GM12878 (cell line): ENCODE measurements at regions not wholly inside any gene's neighbourhood (a gene's known extent, or its start where the extent isn't known, plus 50 kb on each side); places are given as distances from the start of the nearest gene placed in this dataset.

Experiments used
- ATAC-seq: fragments of 200-7000 bp; cut with Tn5 transposase; 3 replicates; pipeline ENCODE4 v1.9.1; 2020; ENCODE audit warnings: mild to moderate bottlenecking, moderate library complexity
- BruUV-seq: library from RNA; stranded (reverse); fragments of 400-500 nt; replicated peaks from 2 replicates; lab custom pipeline; 2021; lab: Mats Ljungman, UMichigan
- CTCF ChIA-PET: fragments of 300-600 bp; sonication (Branson Sonifier 250); formaldehyde crosslinking; extraction: SDS; loops from one replicate; lab custom pipeline; 2021; ENCODE audit warnings: inconsistent platforms; lab: Yijun Ruan, JAX
- POLR2A ChIA-PET: fragments of 350-600 bp; formaldehyde crosslinking; extraction: SDS; loops from one replicate; lab custom pipeline; 2021; ENCODE audit warnings: inconsistent platforms; lab: Charles Lee
- RAD21 ChIA-PET: fragments of 300-600 bp; sonication (Branson Sonifier 250); formaldehyde crosslinking; loops from one replicate; lab custom pipeline; 2023; ENCODE audit warnings: antibody characterized with exemption; ENCODE audit not compliant: unreplicated experiment; lab: Charles Lee
- SMC1A ChIA-PET: fragments of 300-600 bp; sonication (Branson Sonifier 250); formaldehyde crosslinking; loops from one replicate; lab custom pipeline; 2023; ENCODE audit not compliant: unreplicated experiment, uncharacterized antibody; lab: Charles Lee
- DNase-seq: peaks from one replicate; pipeline ENCODE4 v3.0.0-alpha.2; 2011; ENCODE audit warnings: low read depth, low spot score
- FAIRE-seq: peaks from 3 replicates; lab custom pipeline; 2011; peaks lifted over from hg19 to GRCh38; lab: Jason Lieb, UNC
- H2AFZ ChIP-seq: 2 replicates; pipeline ENCODE4 v1.6.0; 2011; ENCODE audit warnings: low read depth, low read length, control low read depth; ENCODE audit not compliant: control insufficient read depth
- H3K27ac ChIP-seq: 2 replicates; pipeline ENCODE4 v1.5.1; 2011; ENCODE audit warnings: control low read depth; ENCODE audit not compliant: control insufficient read depth, insufficient read depth
- H3K27me3 ChIP-seq, 2 experiments: replicated peaks in 1 of 2; 2 replicates each; pipeline versions ENCODE4 v1.6.0 to v1.6.1; 2011; ENCODE audit warnings: low read length in 1 of 2; ENCODE audit not compliant: control insufficient read depth in 2 of 2, insufficient read depth in 2 of 2
- H3K36me3 ChIP-seq, 2 experiments: 2 replicates each; pipeline ENCODE4 v1.5.1; 2011; ENCODE audit warnings: low read length in 1 of 2; ENCODE audit not compliant: control insufficient read depth in 2 of 2, insufficient read depth in 2 of 2
- H3K4me1 ChIP-seq: 2 replicates; pipeline ENCODE4 v1.6.1; 2011; ENCODE audit warnings: mild to moderate bottlenecking, low read length, moderate library complexity, mixed read lengths; ENCODE audit not compliant: control insufficient read depth, insufficient read depth
- H3K4me2 ChIP-seq: 2 replicates; pipeline ENCODE4 v1.6.0; 2011; ENCODE audit warnings: control low read depth; ENCODE audit not compliant: control insufficient read depth, insufficient read depth
- H3K4me3 ChIP-seq: fragments of 200-600 bp; sonication (generic); 2 replicates; pipeline ENCODE4 v1.5.1; 2016
- H3K79me2 ChIP-seq: 2 replicates; pipeline ENCODE4 v1.6.0; 2011; ENCODE audit warnings: low read length; ENCODE audit not compliant: control insufficient read depth, insufficient read depth
- H3K9ac ChIP-seq: 2 replicates; pipeline ENCODE4 v1.8.0; 2011; ENCODE audit warnings: low read length, control low read depth, mixed read lengths; ENCODE audit not compliant: control insufficient read depth, insufficient read depth
- H3K9me3 ChIP-seq: replicated peaks from 3 replicates; pipeline ENCODE4 v1.5.1; 2011; ENCODE audit warnings: mild to moderate bottlenecking, low read length; ENCODE audit not compliant: control insufficient read depth, insufficient read depth
- H4K20me1 ChIP-seq: 2 replicates; pipeline ENCODE4 v1.6.0; 2011; ENCODE audit not compliant: control insufficient read depth, insufficient read depth
- ASH2L ChIP-seq: fragments of 300-600, 200-600 bp; sonication (generic); IDR thresholded peaks from 2 replicates; pipeline ENCODE4 v1.6.1; 2017; ENCODE audit warnings: low read depth, mild to moderate bottlenecking, borderline replicate concordance
- CEBPZ ChIP-seq: fragments of 150-350 bp; IDR thresholded peaks from 2 replicates; pipeline ENCODE4 v1.6.1; 2016; ENCODE audit warnings: low read depth, low read length
- EGR1 ChIP-seq, 2 experiments: IDR thresholded peaks; 1 replicate in 1 of 2; 2 replicates in 1 of 2; pipeline ENCODE4 v1.6.1; 2011 to 2012; ENCODE audit warnings: low read depth in 2 of 2, low read length in 2 of 2, borderline replicate concordance in 1 of 2, mild to moderate bottlenecking in 1 of 2, moderate library complexity in 1 of 2
- ETV6 ChIP-seq, 2 experiments: fragments of 450-650 bp in 1 of 2; IDR thresholded peaks in 1 of 2; conservative IDR thresholded peaks in 1 of 2; 2 replicates each; pipeline ENCODE4 v1.6.1; 2014; ENCODE audit warnings: antibody characterized with exemption in 1 of 2, borderline replicate concordance in 1 of 2, low read depth in 1 of 2, mild to moderate bottlenecking in 1 of 2, moderate library complexity in 1 of 2
- GABPA ChIP-seq: IDR thresholded peaks from 2 replicates; pipeline ENCODE4 v1.6.1; 2014; ENCODE audit warnings: antibody characterized with exemption, low read depth, mild to moderate bottlenecking, inconsistent platforms
- GATAD2B ChIP-seq: fragments of 450-650 bp; conservative IDR thresholded peaks from 2 replicates; pipeline ENCODE4 v1.6.1; 2017; ENCODE audit warnings: low read depth, mild to moderate bottlenecking, moderate library complexity
- IKZF1 ChIP-seq: fragments of 450-650 bp; conservative IDR thresholded peaks from 2 replicates; pipeline ENCODE4 v1.6.1; 2017; ENCODE audit warnings: antibody characterized with exemption, mild to moderate bottlenecking
- KAT2A ChIP-seq: conservative IDR thresholded peaks from 2 replicates; pipeline ENCODE4 v1.6.1; 2011; ENCODE audit warnings: low read depth, low read length; ENCODE audit not compliant: control insufficient read depth
- NFYB ChIP-seq: IDR thresholded peaks from 2 replicates; pipeline ENCODE4 v1.6.1; 2011; ENCODE audit warnings: low read depth, mild to moderate bottlenecking, low read length, improper control_type of control experiment, moderate library complexity; ENCODE audit not compliant: insufficient read depth
- PAX8 ChIP-seq: fragments of 450-650 bp; IDR thresholded peaks from 2 replicates; pipeline ENCODE4 v1.6.1; 2017; ENCODE audit warnings: mild to moderate bottlenecking, moderate library complexity
- ZNF207 ChIP-seq: fragments of 450-650 bp; IDR thresholded peaks from 2 replicates; pipeline ENCODE4 v1.6.1; 2014; ENCODE audit warnings: antibody characterized with exemption, mild to moderate bottlenecking, borderline replicate concordance
- ZNF384 ChIP-seq: IDR thresholded peaks from 2 replicates; pipeline ENCODE4 v1.6.1; 2012; ENCODE audit warnings: low read depth, mild to moderate bottlenecking, low read length, improper control_type of control experiment, borderline replicate concordance
- WGBS: methylation state at CpG from one replicate; pipeline ENCODE4 v1.1.6; 2016; ENCODE audit warnings: low lambda C conversion rate; ENCODE audit not compliant: insufficient replicate concordance, insufficient coverage; ENCODE audit errors: missing lambda C conversion rate; 5-methylcytosine and 5-hydroxymethylcytosine counted together
- in situ Hi-C: fragments of 300-500 bp; cut with MboI; formaldehyde crosslinking; loops from 9 replicates; pipeline ENCODE4 v1.14.3; 2018; ENCODE audit warnings: mixed read lengths
- intact Hi-C: fragments of 100-400 bp; cut with micrococcal nuclease; formaldehyde crosslinking; loops from one replicate; pipeline ENCODE4 v1.14.2; 2022; ENCODE audit not compliant: unreplicated experiment
- TF ChIP-seq, protein P1 (sequence below): fragments of 450-650 bp; IDR thresholded peaks from 2 replicates; pipeline ENCODE4 v1.6.1; 2016; ENCODE audit warnings: mild to moderate bottlenecking, moderate library complexity, borderline replicate concordance

- no peak for TF ChIP-seq EGR1 (IDR thresholded peaks at IDR 0.05; ENCODE audit: borderline replicate concordance in 1 of 2, low read depth in 2 of 2, low read length in 2 of 2)
- no peak for TF ChIP-seq NFYB
- TF ChIP-seq PAX8 = no peak
- TF ChIP-seq ASH2L = no peak
- TF ChIP-seq, all 136 proteins: peak for 0
Observed at GRCh38 chr6:157744102-157744601, 78.9 kb upstream of the SNX9 start (continued).

DNA sequence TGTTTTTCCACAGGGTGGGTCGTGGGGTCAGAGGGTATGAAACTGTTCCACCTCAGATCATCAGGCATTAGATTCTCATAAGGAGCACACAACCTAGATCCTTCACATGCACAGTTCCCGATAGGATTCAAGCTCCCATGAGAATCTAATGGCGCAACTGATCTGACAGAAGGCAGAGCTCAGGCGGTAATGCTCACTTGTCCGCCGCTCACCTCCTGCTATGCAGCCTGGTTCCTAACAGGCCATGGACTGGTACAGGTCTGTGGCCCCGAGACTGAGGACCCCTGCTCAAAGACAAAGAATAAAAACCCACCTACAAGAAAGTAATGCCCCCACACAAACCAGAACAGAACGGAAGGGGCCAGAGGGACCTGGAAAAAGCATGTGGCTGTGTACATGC, 76.1 kb upstream of the SNX9 start:
- ChIA-PET POLR2A (no interaction called here), CTCF (interaction anchor here (1.0 kb wide), 1 partner anchor 86 kb away, joined by 3 read pairs; no protein-coding TSS in a partner anchor)
- no TSS peak for BruUV-seq
- no peak for TF ChIP-seq KAT2A
- TF ChIP-seq CEBPZ = no peak
- no peak for TF ChIP-seq GABPA
- no peak for TF ChIP-seq GATAD2B
- TF ChIP-seq ZNF384 = no peak
- no peak for TF ChIP-seq IKZF1
- TF ChIP-seq ETV6 (conservative IDR thresholded peaks at IDR 0.05 in 1 of 2, IDR thresholded peaks at IDR 0.05 in 1 of 2; ENCODE audit: borderline replicate concordance in 1 of 2, low read depth in 1 of 2) = no peak
- TF ChIP-seq, protein P1, sequence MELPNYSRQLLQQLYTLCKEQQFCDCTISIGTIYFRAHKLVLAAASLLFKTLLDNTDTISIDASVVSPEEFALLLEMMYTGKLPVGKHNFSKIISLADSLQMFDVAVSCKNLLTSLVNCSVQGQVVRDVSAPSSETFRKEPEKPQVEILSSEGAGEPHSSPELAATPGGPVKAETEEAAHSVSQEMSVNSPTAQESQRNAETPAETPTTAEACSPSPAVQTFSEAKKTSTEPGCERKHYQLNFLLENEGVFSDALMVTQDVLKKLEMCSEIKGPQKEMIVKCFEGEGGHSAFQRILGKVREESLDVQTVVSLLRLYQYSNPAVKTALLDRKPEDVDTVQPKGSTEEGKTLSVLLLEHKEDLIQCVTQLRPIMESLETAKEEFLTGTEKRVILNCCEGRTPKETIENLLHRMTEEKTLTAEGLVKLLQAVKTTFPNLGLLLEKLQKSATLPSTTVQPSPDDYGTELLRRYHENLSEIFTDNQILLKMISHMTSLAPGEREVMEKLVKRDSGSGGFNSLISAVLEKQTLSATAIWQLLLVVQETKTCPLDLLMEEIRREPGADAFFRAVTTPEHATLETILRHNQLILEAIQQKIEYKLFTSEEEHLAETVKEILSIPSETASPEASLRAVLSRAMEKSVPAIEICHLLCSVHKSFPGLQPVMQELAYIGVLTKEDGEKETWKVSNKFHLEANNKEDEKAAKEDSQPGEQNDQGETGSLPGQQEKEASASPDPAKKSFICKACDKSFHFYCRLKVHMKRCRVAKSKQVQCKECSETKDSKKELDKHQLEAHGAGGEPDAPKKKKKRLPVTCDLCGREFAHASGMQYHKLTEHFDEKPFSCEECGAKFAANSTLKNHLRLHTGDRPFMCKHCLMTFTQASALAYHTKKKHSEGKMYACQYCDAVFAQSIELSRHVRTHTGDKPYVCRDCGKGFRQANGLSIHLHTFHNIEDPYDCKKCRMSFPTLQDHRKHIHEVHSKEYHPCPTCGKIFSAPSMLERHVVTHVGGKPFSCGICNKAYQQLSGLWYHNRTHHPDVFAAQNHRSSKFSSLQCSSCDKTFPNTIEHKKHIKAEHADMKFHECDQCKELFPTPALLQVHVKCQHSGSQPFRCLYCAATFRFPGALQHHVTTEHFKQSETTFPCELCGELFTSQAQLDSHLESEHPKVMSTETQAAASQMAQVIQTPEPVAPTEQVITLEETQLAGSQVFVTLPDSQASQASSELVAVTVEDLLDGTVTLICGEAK = no peak
- TF ChIP-seq ZNF207 = no peak

More for the DNA sequence above, 76.1 kb upstream of the SNX9 start:
- 62% methylated on average over 8 of the region's 8 CpGs for WGBS
- Histone ChIP-seq H4K20me1 (no peaks in the 10 kb centered on the region), H3K27ac (no peak overlapping the region), H3K4me2 (no peak overlapping the region), H2AFZ (no peak overlapping the region), H3K4me3 (no peak overlapping the region), H3K4me1 (no peaks in the 10 kb centered on the region), H3K36me3 (no peaks in the 10 kb centered on the region), H3K79me2 (no peaks in the 10 kb centered on the region), H3K27me3 (peaks cover 0 to 2% of the 10 kb centered on the region in 2 experiments; a peak in 3 of 4 replicates), H3K9ac (no peak overlapping the region), H3K9me3 (peaks cover 2% of the 10 kb centered on the region; the same call in 1 of the 3 replicates)
- ATAC-seq (no peak), DNase-seq (no peak), FAIRE-seq (no peak)
- in situ Hi-C loops (no loop called here), intact Hi-C loops (no loop called here)
- RAD21 ChIA-PET = no interaction called here
- SMC1A ChIA-PET = interaction anchor here (1.0 to 1.7 kb wide), 2 partner anchors 9 to 31 kb away, joined by 4 read pairs; no protein-coding TSS in a partner anchor
